Ectodermal cell (in vitro differentiated cells): ENCODE measurements at regions not wholly inside any gene's neighbourhood (a gene's known extent, or its start where the extent isn't known, plus 50 kb on each side); places are given as distances from the start of the nearest gene placed in this dataset.
"Not testable (repeated sequence)": the region's sequence is repeated elsewhere in the genome, so short reads cannot be mapped to it uniquely, and the experiment has no call there.

Source experiments
- H3K27ac ChIP-seq: 2 replicates; pipeline ENCODE4 v1.7.0; 2013; ENCODE audit warnings: mild to moderate bottlenecking, low read depth, low read length; ENCODE audit not compliant: insufficient read depth, poor library complexity, severe bottlenecking
- H3K27me3 ChIP-seq: 2 replicates; pipeline ENCODE4 v1.7.0; 2013; ENCODE audit warnings: mild to moderate bottlenecking, low read length; ENCODE audit not compliant: insufficient read depth, control insufficient read depth, poor library complexity, severe bottlenecking
- H3K36me3 ChIP-seq: one replicate; pipeline ENCODE4 v1.7.0; 2013; ENCODE audit warnings: low read length; ENCODE audit not compliant: control insufficient read depth, insufficient read depth
- H3K4me1 ChIP-seq: one replicate; pipeline ENCODE4 v1.7.0; 2013; ENCODE audit warnings: low read length; ENCODE audit not compliant: control insufficient read depth, insufficient read depth
- H3K4me3 ChIP-seq: 2 replicates; pipeline ENCODE4 v1.7.0; 2013; ENCODE audit warnings: low read depth, low read length, control low read depth; ENCODE audit not compliant: insufficient read depth
- H3K9me3 ChIP-seq: 2 replicates; pipeline ENCODE4 v1.7.0; 2013; ENCODE audit warnings: mild to moderate bottlenecking, low read length, moderate library complexity; ENCODE audit not compliant: control insufficient read depth
- WGBS, 2 experiments: methylation state at CpG; one replicate each; pipeline ENCODE4 v1.1.7; 2013; ENCODE audit warnings: missing lambda C conversion rate in 2 of 2; 5-methylcytosine and 5-hydroxymethylcytosine counted together

DNA sequence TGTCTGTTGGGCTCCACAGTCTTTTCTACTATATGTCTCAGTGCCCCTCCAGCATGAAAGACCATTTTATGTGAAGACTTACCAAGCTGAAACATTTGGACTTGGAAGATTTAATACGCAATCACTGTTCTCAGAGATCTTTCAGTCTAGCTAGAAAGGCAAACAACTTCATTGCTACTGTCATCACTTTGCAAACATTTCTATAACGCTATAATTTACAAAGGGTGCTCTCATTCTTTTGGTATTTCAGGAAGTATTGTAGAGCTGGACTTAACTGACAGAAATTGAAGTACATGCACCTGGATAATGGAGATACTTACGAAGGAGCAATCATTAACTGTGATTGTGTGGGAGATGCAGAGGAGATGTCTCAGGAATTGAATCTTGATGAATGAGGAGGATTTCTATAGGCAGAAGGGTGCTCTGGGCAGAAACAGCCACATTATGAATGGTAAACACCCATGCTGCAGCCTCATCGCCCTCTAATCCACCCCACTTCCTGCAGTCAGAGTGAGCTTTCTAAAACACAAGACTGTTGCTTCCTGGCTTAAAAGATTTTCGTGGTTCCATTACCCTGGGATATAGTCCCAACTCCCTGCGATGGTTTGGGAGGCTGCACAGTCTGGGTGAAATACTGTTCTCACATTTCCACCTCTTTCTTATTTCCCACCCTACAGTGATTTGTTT lies 75.1 kb upstream of the GNG12 start:
- Histone ChIP-seq H3K4me3 (no peak overlapping the region), H3K27me3 (no peaks in the 10 kb centered on the region), H3K4me1 (peaks cover 4% of the 10 kb centered on the region), H3K27ac (no peak overlapping the region), H3K9me3 (no peaks in the 10 kb centered on the region), H3K36me3 (no peaks in the 10 kb centered on the region)
- WGBS, 2 experiments = 90 to 92% methylated on average over 6 of the region's 6 CpGs

DNA sequence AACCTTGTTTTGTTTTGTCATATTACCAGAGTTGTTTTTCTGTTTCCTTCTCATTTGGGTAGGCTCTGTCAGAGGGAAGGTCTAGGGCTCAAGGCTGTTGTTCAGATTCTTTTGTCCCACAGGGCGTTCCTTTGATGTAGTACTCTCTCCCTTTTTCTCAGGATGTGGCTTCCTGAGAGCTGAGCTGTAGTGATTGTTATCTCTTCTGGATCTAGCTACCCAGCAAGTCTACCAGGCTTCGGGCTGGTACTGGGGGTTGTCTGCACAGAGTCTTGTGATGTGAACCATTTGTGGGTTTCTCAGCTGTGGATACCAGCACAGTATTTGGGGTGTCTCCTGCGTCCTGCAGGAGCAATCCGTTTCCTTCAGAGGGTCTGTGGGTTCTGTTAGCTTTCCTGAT lies 74.2 kb upstream of the GNG12 start:
- H3K4me1 ChIP-seq, H3K9me3 ChIP-seq, H3K27me3 ChIP-seq, H3K27ac ChIP-seq, H3K4me3 ChIP-seq, H3K36me3 ChIP-seq: not testable (repeated sequence)
- 67 to 83% methylated on average over 4 of the region's 4 CpGs for WGBS, 2 experiments

DNA sequence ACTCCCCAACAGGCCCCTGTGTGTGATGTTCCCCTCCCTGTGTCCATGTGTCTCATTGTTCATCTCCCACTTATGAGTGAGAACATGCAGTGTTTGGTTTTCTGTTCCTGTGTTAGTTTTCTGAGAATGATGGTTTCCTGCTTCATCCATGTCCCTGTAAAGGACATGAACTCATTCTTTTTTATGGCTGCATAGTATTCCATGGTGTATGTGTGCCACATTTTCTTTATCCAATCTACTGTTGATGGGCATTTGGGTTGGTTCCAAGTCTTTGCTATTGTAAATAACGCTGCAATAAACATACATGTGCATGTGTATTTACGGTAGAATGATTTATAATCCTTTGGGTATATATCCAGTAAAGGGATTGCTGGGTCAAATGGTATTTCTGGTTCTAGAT lies 72.7 kb upstream of the GNG12 start:
- H3K27me3 ChIP-seq, H3K27ac ChIP-seq, H3K9me3 ChIP-seq, H3K36me3 ChIP-seq, H3K4me1 ChIP-seq, H3K4me3 ChIP-seq: not testable (repeated sequence)
- WGBS, 2 experiments = 94 to 100% methylated on average over 2 of the region's 2 CpGs

DNA sequence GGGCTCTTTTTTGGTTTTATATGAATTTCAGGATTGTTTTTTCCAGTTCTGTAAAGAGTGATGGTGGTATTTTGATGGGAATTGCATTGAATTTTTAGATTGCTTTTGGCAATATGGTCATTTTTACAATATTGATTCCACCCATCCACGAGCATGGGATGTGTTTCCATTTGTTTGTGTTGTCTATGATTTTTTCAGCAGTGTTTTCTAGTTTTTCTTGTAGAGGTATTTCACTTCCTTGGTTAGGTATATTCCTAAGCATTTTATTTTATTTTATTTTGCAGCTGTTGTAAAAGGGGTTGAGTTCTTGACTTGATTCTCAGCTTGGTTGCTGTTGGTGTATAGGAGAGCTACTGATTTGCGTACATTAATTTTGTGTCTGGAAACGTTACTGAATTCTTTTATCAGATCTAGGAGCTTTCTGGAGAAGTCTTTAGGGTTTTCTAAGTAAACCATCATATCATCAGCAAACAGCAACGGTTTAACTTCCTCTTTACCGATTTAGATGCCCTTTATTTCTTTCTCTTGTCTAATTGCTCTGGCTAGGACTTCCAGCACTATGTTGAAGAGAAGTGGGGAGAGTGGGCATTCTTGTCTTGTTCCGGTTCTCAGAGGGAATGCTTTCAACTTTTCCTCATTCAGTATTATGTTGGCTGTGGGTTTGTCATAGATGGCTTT lies 69.4 kb upstream of the GNG12 start:
- not testable (repeated sequence) for H3K4me1 ChIP-seq, H3K27ac ChIP-seq, H3K27me3 ChIP-seq, H3K4me3 ChIP-seq, H3K9me3 ChIP-seq, H3K36me3 ChIP-seq
- 89 to 97% methylated on average over 4 to 6 of the region's 6 CpGs for WGBS, 2 experiments

DNA sequence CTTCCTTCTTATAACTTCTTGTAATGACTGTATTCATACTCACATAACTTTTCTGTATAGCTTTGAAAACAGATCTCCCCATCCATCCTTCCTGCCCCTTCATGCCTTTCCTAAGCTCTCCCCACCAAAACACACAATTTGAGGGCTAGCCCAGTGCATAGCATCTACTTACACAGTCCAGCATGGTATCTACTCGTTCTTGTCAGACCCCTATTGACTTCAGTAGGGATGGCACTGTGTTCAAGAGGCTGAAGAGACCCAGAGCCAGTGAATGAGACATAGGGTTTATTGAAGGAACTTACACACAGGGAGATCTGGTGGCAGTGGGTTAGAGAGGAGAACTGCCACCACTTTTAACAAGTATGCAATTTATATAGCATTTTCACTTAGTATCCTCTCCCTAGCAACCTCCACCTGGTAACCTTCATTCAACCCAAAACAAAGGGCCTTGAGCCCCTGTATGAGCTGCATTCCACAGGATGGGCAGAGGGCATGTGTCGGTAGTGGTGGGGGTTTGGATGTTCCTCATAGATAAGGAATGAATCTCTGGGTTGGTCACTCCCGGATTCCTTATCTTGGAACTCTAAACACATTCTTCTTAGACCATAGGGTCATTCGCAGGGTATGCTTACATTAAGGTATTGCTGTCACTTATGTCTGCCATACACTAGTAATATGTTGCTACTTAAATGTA lies 64.9 kb upstream of the GNG12 start:
- H3K27ac ChIP-seq = no peak overlapping the region
- WGBS, 2 experiments = 89 to 98% methylated on average over 4 of the region's 4 CpGs
- no peaks in the 10 kb centered on the region for H3K36me3 ChIP-seq
- H3K27me3 ChIP-seq = no peaks in the 10 kb centered on the region
- H3K4me1 ChIP-seq = no peaks in the 10 kb centered on the region
- no peaks in the 10 kb centered on the region for H3K9me3 ChIP-seq
- H3K4me3 ChIP-seq = no peak overlapping the region

DNA sequence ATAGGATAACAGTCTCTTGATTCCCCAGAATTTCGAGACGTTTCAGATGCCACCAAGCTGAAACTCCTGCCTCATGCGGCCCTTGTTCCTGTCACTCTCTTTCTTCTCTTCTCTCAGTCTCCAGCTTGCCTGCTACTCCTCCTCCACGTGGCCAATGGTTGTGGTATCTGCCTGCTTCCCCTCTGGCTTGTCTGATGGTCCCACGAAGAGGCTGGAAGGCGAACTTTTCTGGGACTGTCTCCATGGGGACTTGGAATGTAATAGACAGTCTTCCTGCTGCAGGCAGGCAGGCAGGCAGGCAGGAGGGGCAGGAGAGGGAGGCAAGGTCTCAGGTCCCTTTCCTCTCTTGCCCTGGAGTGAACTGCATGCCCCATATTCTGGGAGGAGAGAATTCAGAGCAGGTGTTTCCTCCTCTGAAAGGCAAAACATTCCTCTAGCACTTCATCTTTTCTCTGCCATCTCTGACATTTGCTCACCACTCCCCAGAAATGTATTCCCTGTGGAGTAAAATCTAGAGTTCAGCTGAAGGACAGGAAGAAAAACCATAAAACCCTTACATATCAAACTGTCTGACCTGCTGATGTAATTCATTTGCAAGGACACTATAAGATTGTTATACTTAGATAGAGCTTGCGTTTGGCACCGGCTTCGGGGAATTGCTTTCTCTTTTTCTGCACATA lies 64.1 kb upstream of the GNG12 start:
- WGBS, 2 experiments = 81 to 88% methylated on average over 9 of the region's 9 CpGs
- no peaks in the 10 kb centered on the region for H3K36me3 ChIP-seq
- no peaks in the 10 kb centered on the region for H3K4me1 ChIP-seq
- no peak overlapping the region for H3K27ac ChIP-seq
- no peaks in the 10 kb centered on the region for H3K27me3 ChIP-seq
- H3K4me3 ChIP-seq = no peak overlapping the region
- H3K9me3 ChIP-seq = no peaks in the 10 kb centered on the region

DNA sequence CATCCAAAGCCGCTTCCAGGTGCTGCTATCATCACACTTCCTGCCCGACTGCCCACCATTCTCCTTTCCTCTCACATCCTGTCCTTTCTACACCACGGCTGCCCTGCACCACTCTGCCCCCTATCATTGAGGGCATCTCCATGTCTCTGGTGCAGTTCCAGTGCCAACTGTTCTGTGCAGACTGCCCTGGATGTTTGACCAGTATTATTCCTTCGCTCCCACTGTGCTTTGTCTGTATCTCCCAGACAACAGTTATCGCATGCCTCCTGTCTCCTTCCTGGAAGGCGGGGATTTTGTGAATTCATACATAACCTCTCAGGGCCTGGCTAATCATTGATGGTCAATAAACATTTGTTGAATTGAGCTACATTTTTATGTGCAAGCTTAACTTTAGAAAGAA lies 63.6 kb upstream of the GNG12 start:
- WGBS, 2 experiments = 92 to 93% methylated on average over 6 of the region's 6 CpGs
- no peak overlapping the region for H3K4me3 ChIP-seq
- no peaks in the 10 kb centered on the region for H3K36me3 ChIP-seq
- H3K4me1 ChIP-seq = no peaks in the 10 kb centered on the region
- no peaks in the 10 kb centered on the region for H3K9me3 ChIP-seq
- no peak overlapping the region for H3K27ac ChIP-seq
- H3K27me3 ChIP-seq = no peaks in the 10 kb centered on the region

DNA sequence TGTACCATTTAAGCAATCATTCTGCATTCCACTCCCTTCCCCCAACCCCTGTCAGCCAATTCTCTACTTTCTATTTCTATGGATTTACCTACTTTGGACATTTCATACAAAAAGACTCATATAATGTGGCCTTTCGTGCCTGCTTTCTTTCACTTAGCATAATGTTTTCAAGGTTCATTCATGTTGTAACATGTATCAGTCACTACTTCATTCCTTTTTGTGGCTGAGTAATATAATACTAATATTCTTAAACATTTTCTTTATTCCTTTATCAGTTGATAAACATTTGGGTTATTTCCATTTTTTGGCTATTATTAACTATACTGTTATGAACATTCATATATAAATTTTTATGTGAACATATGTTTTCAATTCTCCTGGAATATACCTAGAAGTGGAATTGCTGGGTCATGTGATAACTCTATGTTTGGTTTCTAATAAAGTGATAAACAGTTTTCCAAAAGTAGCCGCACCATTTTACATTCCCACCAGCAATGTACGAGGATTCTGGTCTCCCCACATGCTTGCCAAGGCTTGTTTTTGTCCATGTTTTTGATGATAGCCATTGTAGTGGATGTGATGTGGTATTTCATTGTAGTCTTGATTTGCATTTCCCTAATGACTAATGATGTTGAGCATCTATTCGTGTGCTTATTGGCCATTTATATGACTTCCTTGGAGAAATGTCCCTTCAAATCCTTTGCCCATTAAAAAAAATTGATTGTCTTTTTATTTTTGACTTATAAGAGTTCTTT lies 61.9 kb upstream of the GNG12 start:
- Histone ChIP-seq H3K4me3 (no peak overlapping the region), H3K4me1 (no peaks in the 10 kb centered on the region), H3K36me3 (no peaks in the 10 kb centered on the region), H3K27ac (no peak overlapping the region), H3K27me3 (no peaks in the 10 kb centered on the region), H3K9me3 (no peaks in the 10 kb centered on the region)
- 86 to 90% methylated on average over 3 to 4 of the region's 4 CpGs for WGBS, 2 experiments

DNA sequence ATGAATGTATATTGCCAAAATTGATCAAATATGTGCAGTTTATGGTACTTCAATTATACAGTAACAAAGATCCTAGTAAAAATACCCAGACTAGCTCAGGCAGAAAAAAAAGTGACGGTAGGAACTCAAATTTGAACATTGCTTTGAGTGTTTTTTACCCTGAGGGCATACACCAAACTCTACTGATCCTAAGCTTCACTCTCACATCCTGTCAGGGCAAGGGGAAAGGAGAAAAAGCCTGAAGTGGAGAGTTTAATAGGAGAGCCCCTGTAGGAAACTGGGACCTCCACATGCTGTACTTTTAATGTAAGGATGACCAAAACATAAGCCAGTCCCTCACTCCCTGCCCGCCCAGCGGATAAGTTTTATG lies 59.8 kb upstream of the GNG12 start:
- H3K4me1 ChIP-seq = peaks cover 8% of the 10 kb centered on the region
- WGBS, 2 experiments = 40 to 87% methylated on average over 1 to 2 of the region's 3 CpGs

More for the DNA sequence above, 59.8 kb upstream of the GNG12 start:
- Histone ChIP-seq H3K9me3 (no peaks in the 10 kb centered on the region), H3K4me3 (no peak overlapping the region), H3K27me3 (no peaks in the 10 kb centered on the region), H3K36me3 (no peaks in the 10 kb centered on the region), H3K27ac (no peak overlapping the region)
